ENCODE measurements at regions not wholly inside any gene's neighbourhood (a gene's known extent, or its start where the extent isn't known, plus 50 kb on each side); places are given as distances from the start of the nearest gene placed in this dataset.
"Not testable (repeated sequence)": the region's sequence is repeated elsewhere in the genome, so short reads cannot be mapped to it uniquely, and the experiment has no call there.

GRCh38 chr13:86313421-86313820, 514.2 kb upstream of the SLITRK6 start:
- no peak overlapping the region for H3K4me3 ChIP-seq (ENCODE audit: low read length)
- no peak for DNase-seq (ENCODE audit: low read depth)
- TF ChIP-seq, protein P1, sequence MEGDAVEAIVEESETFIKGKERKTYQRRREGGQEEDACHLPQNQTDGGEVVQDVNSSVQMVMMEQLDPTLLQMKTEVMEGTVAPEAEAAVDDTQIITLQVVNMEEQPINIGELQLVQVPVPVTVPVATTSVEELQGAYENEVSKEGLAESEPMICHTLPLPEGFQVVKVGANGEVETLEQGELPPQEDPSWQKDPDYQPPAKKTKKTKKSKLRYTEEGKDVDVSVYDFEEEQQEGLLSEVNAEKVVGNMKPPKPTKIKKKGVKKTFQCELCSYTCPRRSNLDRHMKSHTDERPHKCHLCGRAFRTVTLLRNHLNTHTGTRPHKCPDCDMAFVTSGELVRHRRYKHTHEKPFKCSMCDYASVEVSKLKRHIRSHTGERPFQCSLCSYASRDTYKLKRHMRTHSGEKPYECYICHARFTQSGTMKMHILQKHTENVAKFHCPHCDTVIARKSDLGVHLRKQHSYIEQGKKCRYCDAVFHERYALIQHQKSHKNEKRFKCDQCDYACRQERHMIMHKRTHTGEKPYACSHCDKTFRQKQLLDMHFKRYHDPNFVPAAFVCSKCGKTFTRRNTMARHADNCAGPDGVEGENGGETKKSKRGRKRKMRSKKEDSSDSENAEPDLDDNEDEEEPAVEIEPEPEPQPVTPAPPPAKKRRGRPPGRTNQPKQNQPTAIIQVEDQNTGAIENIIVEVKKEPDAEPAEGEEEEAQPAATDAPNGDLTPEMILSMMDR (conservative IDR thresholded peaks at IDR 0.05; ENCODE audit: low read depth, low read length), result no peak

DNA sequence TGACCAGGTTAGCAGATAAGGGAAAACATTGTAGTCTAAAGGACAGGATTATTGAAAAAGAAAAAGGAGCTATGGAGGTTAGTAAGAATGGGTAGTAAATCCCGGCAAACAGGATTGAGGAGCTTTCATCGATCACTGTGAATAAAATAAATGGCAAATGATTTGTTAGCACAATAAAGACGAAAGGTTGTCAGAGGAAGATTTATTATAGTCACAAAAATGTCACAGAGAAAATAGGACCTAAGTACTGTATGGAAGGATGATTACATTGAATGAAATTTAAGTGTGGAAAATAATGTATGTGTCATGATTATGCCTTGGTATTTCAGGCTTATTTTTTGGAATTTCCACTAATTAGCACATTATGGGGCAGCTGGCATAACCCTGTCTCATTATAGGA, 519.2 kb upstream of the SLITRK6 start:
- TF ChIP-seq, protein P1 (conservative IDR thresholded peaks at IDR 0.05; ENCODE audit: low read depth, low read length), result no peak
- no peak for DNase-seq (ENCODE audit: low read depth)
- H3K4me3 ChIP-seq (ENCODE audit: low read length), result no peak overlapping the region

DNA sequence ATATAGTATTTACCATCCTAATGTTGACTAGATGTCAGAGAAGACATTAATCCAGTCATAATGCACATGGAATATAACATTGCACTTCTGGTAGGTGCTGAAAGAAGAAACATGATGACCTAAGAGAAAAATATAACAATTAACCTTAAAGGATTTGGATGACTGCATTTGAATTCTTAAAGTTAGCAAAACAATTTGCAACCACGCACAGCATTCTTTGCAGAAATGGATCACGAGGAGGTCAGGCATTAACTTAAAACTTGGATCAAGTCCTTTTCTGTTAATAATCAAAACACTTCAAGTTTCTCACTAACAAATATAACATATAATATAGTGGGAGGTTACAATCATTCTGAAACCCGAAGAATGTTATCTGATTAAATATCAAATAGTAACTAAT, 525.0 kb upstream of the SLITRK6 start:
- no peak overlapping the region for H3K4me3 ChIP-seq (ENCODE audit: low read length)
- peak; percentile 6 for DNase-seq (ENCODE audit: low read depth)
- TF ChIP-seq, protein P1 (conservative IDR thresholded peaks at IDR 0.05; ENCODE audit: low read depth, low read length), result no peak

DNA sequence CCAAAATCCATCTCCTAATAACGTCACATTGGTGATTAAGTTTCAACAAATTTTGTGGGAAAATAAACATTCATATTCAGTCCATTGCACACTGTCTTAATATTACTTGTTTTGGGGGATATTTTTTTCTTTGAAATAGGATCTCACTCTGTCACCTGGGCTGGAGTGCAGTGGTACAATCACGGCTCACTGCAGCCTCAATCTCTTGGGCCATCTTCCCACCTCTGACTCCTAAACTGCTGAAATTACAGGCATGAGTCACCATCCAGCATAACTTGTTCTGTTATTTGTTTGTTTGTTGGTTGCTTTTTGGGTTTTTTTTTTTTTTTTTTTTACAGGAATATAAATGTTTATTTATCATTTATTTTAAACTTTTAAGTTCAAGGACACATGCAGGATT, 556.1 kb upstream of the SLITRK6 start:
- no peak overlapping the region for H3K4me3 ChIP-seq (ENCODE audit: low read length)
- TF ChIP-seq, protein P1 (conservative IDR thresholded peaks at IDR 0.05; ENCODE audit: low read depth, low read length), result no peak
- DNase-seq (ENCODE audit: low read depth), result no peak

GRCh38 chr13:86357106-86357505, 557.9 kb upstream of the SLITRK6 start:
- DNase-seq (ENCODE audit: low read depth), result no peak
- no peak overlapping the region for H3K4me3 ChIP-seq (ENCODE audit: low read length)
- TF ChIP-seq, protein P1 (conservative IDR thresholded peaks at IDR 0.05; ENCODE audit: low read depth, low read length), result no peak

DNA sequence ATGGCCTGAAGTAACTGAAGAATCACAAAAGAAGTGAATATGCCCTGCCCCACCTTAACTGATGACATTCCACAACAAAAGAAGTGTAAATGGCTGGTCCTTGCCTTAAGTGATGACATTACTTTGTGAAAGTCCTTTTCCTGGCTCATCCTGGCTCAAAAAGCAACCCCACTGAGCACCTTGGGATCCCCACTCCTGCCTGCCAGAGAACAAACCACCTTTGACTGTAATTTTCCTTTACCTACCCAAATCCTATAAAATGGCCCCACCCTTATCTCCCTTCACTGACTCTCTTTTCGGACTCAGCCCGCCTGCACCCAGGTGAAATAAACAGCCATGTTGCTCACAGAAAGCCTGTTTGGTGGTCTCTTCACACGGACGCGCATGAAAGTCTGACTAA, 564.5 kb upstream of the SLITRK6 start:
- DNase-seq (ENCODE audit: low read depth); H3K4me3 ChIP-seq (ENCODE audit: low read length): not testable (repeated sequence)

DNA sequence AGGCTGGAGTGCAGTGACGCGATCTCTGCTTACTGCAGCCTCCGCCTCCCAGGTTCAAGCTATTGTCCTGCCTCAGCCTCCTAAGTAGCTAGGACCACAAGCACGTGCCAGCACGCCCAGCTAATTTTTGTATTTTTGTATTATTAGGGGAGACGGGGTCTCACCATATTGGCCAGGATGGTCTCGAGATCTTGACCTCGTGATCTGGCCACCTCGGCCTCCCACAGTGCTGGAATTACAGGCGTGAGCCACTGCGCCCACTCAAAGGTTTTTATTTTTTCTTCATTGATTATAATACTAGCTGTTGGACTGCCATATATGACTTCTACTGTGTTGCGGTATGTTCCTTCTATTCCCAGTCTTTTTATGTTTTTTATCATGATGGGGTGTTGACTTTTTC, 569.7 kb upstream of the SLITRK6 start:
- TF ChIP-seq, protein P1 (conservative IDR thresholded peaks at IDR 0.05; ENCODE audit: low read depth, low read length), result no peak
- DNase-seq (ENCODE audit: low read depth), result no peak
- no peak overlapping the region for H3K4me3 ChIP-seq (ENCODE audit: low read length)

GRCh38 chr13:86377451-86377850, 578.2 kb upstream of the SLITRK6 start:
- H3K4me3 ChIP-seq (ENCODE audit: low read length), result no peak overlapping the region
- no peak for DNase-seq (ENCODE audit: low read depth)
- TF ChIP-seq, protein P1 (conservative IDR thresholded peaks at IDR 0.05; ENCODE audit: low read depth, low read length), result no peak

All from retinal pigment epithelial cell (primary cell).